ENCODE measurements at regions not wholly inside any gene's neighbourhood (a gene's known extent, or its start where the extent isn't known, plus 50 kb on each side); places are given as distances from the start of the nearest gene placed in this dataset.

- no peaks in the 10 kb centered on the region for H3K4me1 ChIP-seq
- H3K4me3 ChIP-seq: no peak overlapping the region
- no peaks in the 10 kb centered on the region for H3K27me3 ChIP-seq (replicated peaks in 1 of 7)
- H3K36me3 ChIP-seq: no peaks in the 10 kb centered on the region
- intact Hi-C loops (cut with DNase I; ENCODE audit: low total_unique reads): no loop called here
- no peak for DNase-seq
- no peak overlapping the region for H3K27ac ChIP-seq
- peaks cover 0 to 7% (median 0%) of the 10 kb centered on the region in 8 donors for H3K9me3 ChIP-seq
- TF ChIP-seq POLR2AphosphoS5 (IDR thresholded peaks at IDR 0.05): no peak
- no peak for TF ChIP-seq CTCF (IDR thresholded peaks at IDR 0.05 in 8 of 11, conservative IDR thresholded peaks at IDR 0.05 in 3 of 11)
- TF ChIP-seq POLR2A (IDR thresholded peaks at IDR 0.05): no peak
- WGBS, 5 donors: 51 to 71% (median 66%) methylated on average over 3 of the region's 3 CpGs
Observed at GRCh38 chr4:36665985-36666527, 384.6 kb downstream of the DTHD1 start.

GRCh38 chr4:36675436-36675835 lies 394.0 kb downstream of the DTHD1 start:
- DNase-seq: no peak
- 85 to 95% (median 91%) methylated on average over 2 of the region's 2 CpGs for WGBS, 5 donors
- Histone ChIP-seq H3K9me3 (no peaks in the 10 kb centered on the region), H3K36me3 (no peaks in the 10 kb centered on the region), H3K27me3 (replicated peaks in 1 of 7) (no peaks in the 10 kb centered on the region), H3K4me3 (no peak overlapping the region), H3K27ac (no peak overlapping the region), H3K4me1 (no peaks in the 10 kb centered on the region)
- TF ChIP-seq POLR2A (IDR thresholded peaks at IDR 0.05): no peak
- intact Hi-C loops (cut with DNase I; ENCODE audit: low total_unique reads): no loop called here

GRCh38 chr4:36676139-36677050 lies 395.0 kb downstream of the DTHD1 start:
- H3K27me3 ChIP-seq (replicated peaks in 1 of 7): no peaks in the 10 kb centered on the region
- H3K36me3 ChIP-seq: no peaks in the 10 kb centered on the region
- H3K9me3 ChIP-seq: peaks cover 0 to 3% (median 0%) of the 10 kb centered on the region in 8 donors
- no peak overlapping the region for H3K4me3 ChIP-seq
- no peak for DNase-seq
- no peak for TF ChIP-seq CTCF (IDR thresholded peaks at IDR 0.05 in 8 of 11, conservative IDR thresholded peaks at IDR 0.05 in 3 of 11)
- TF ChIP-seq POLR2AphosphoS5 (IDR thresholded peaks at IDR 0.05): no peak
- TF ChIP-seq POLR2A (IDR thresholded peaks at IDR 0.05): no peak
- H3K27ac ChIP-seq: no peak overlapping the region
- 62 to 76% (median 65%) methylated on average over 5 of the region's 5 CpGs for WGBS, 5 donors
- H3K4me1 ChIP-seq: no peaks in the 10 kb centered on the region
- intact Hi-C loops (cut with DNase I; ENCODE audit: low total_unique reads): no loop called here

- H3K4me1 ChIP-seq: no peaks in the 10 kb centered on the region
- no peak for TF ChIP-seq POLR2A (IDR thresholded peaks at IDR 0.05)
- no peak for TF ChIP-seq POLR2AphosphoS5 (IDR thresholded peaks at IDR 0.05)
- no peak for TF ChIP-seq CTCF (IDR thresholded peaks at IDR 0.05 in 8 of 11, conservative IDR thresholded peaks at IDR 0.05 in 3 of 11)
- DNase-seq: no peak
Observed at GRCh38 chr4:36677112-36677511, 395.7 kb downstream of the DTHD1 start.

More at GRCh38 chr4:36677112-36677511, 395.7 kb downstream of the DTHD1 start:
- no peak overlapping the region for H3K27ac ChIP-seq
- peaks cover 0 to 9% (median 0%) of the 10 kb centered on the region in 8 donors for H3K9me3 ChIP-seq
- H3K4me3 ChIP-seq: no peak overlapping the region
- H3K27me3 ChIP-seq (replicated peaks in 1 of 7): no peaks in the 10 kb centered on the region
- intact Hi-C loops (cut with DNase I; ENCODE audit: low total_unique reads): no loop called here
- 70 to 89% (median 77%) methylated on average over 2 of the region's 2 CpGs for WGBS, 5 donors
- no peaks in the 10 kb centered on the region for H3K36me3 ChIP-seq
